ENCODE measurements at regions not wholly inside any gene's neighbourhood (a gene's known extent, or its start where the extent isn't known, plus 50 kb on each side); places are given as distances from the start of the nearest gene placed in this dataset.

GRCh38 chr2:221161186-221161585 is 410.9 kb downstream of the EPHA4 start:
- H3K27me3 ChIP-seq (ENCODE audit: control insufficient read depth, insufficient read depth, low read length) = no peaks in the 10 kb centered on the region
- no peaks in the 10 kb centered on the region for H3K4me1 ChIP-seq (ENCODE audit: control insufficient read depth, insufficient read depth, low read length)
- no CpG with 5 or more reads among the region's 1 CpG for WGBS (ENCODE audit: insufficient coverage, insufficient read length)
- no peak overlapping the region for H3K4me3 ChIP-seq (ENCODE audit: low read length)
- no peak for DNase-seq (ENCODE audit: low read depth, low spot score)
- no peaks in the 10 kb centered on the region for H3K9me3 ChIP-seq (ENCODE audit: control insufficient read depth, insufficient read depth, low read length)
- H3K36me3 ChIP-seq (ENCODE audit: control insufficient read depth, insufficient read depth, low read length) = no peaks in the 10 kb centered on the region
- no peak overlapping the region for H3K27ac ChIP-seq (ENCODE audit: low read length)

GRCh38 chr2:221166292-221166691 is 405.8 kb downstream of the EPHA4 start:
- no CpG with 5 or more reads among the region's 7 CpGs for WGBS (ENCODE audit: insufficient coverage, insufficient read length)
- H3K27ac ChIP-seq (ENCODE audit: low read length) = no peak overlapping the region
- H3K36me3 ChIP-seq (ENCODE audit: control insufficient read depth, insufficient read depth, low read length) = no peaks in the 10 kb centered on the region
- DNase-seq (ENCODE audit: low read depth, low spot score) = no peak
- no peak overlapping the region for H3K4me3 ChIP-seq (ENCODE audit: low read length)
- H3K27me3 ChIP-seq (ENCODE audit: control insufficient read depth, insufficient read depth, low read length) = no peaks in the 10 kb centered on the region
- no peaks in the 10 kb centered on the region for H3K4me1 ChIP-seq (ENCODE audit: control insufficient read depth, insufficient read depth, low read length)
- H3K9me3 ChIP-seq (ENCODE audit: control insufficient read depth, insufficient read depth, low read length) = no peaks in the 10 kb centered on the region

GRCh38 chr2:221167561-221167960 is 404.5 kb downstream of the EPHA4 start:
- Histone ChIP-seq H3K27ac (ENCODE audit: low read length) (no peak overlapping the region), H3K27me3 (ENCODE audit: control insufficient read depth, insufficient read depth, low read length) (no peaks in the 10 kb centered on the region), H3K4me3 (ENCODE audit: low read length) (no peak overlapping the region), H3K36me3 (ENCODE audit: control insufficient read depth, insufficient read depth, low read length) (no peaks in the 10 kb centered on the region), H3K4me1 (ENCODE audit: control insufficient read depth, insufficient read depth, low read length) (no peaks in the 10 kb centered on the region), H3K9me3 (ENCODE audit: control insufficient read depth, insufficient read depth, low read length) (no peaks in the 10 kb centered on the region)
- DNase-seq (ENCODE audit: low read depth, low spot score) = no peak

GRCh38 chr2:221169724-221170123 is 402.4 kb downstream of the EPHA4 start:
- Histone ChIP-seq H3K9me3 (ENCODE audit: control insufficient read depth, insufficient read depth, low read length) (no peaks in the 10 kb centered on the region), H3K4me3 (ENCODE audit: low read length) (no peak overlapping the region), H3K27ac (ENCODE audit: low read length) (no peak overlapping the region), H3K36me3 (ENCODE audit: control insufficient read depth, insufficient read depth, low read length) (no peaks in the 10 kb centered on the region), H3K27me3 (ENCODE audit: control insufficient read depth, insufficient read depth, low read length) (no peaks in the 10 kb centered on the region), H3K4me1 (ENCODE audit: control insufficient read depth, insufficient read depth, low read length) (no peaks in the 10 kb centered on the region)
- no CpG with 5 or more reads among the region's 6 CpGs for WGBS (ENCODE audit: insufficient coverage, insufficient read length)
- no peak for DNase-seq (ENCODE audit: low read depth, low spot score)

- Histone ChIP-seq H3K27me3 (ENCODE audit: control insufficient read depth, insufficient read depth, low read length) (no peaks in the 10 kb centered on the region), H3K4me3 (ENCODE audit: low read length) (no peak overlapping the region), H3K36me3 (ENCODE audit: control insufficient read depth, insufficient read depth, low read length) (no peaks in the 10 kb centered on the region), H3K4me1 (ENCODE audit: control insufficient read depth, insufficient read depth, low read length) (no peaks in the 10 kb centered on the region), H3K9me3 (ENCODE audit: control insufficient read depth, insufficient read depth, low read length) (no peaks in the 10 kb centered on the region), H3K27ac (ENCODE audit: low read length) (no peak overlapping the region)
- WGBS (ENCODE audit: insufficient coverage, insufficient read length) = no CpG with 5 or more reads among the region's 1 CpG
- no peak for DNase-seq (ENCODE audit: low read depth, low spot score)
Measured at GRCh38 chr2:221170548-221170947, 401.6 kb downstream of the EPHA4 start.

- Histone ChIP-seq H3K4me1 (ENCODE audit: control insufficient read depth, insufficient read depth, low read length) (no peaks in the 10 kb centered on the region), H3K9me3 (ENCODE audit: control insufficient read depth, insufficient read depth, low read length) (no peaks in the 10 kb centered on the region), H3K36me3 (ENCODE audit: control insufficient read depth, insufficient read depth, low read length) (no peaks in the 10 kb centered on the region), H3K4me3 (ENCODE audit: low read length) (no peak overlapping the region), H3K27me3 (ENCODE audit: control insufficient read depth, insufficient read depth, low read length) (no peaks in the 10 kb centered on the region), H3K27ac (ENCODE audit: low read length) (no peak overlapping the region)
- DNase-seq (ENCODE audit: low read depth, low spot score) = no peak
- no CpG with 5 or more reads among the region's 6 CpGs for WGBS (ENCODE audit: insufficient coverage, insufficient read length)
Measured at GRCh38 chr2:221176667-221177066, 395.4 kb downstream of the EPHA4 start.

GRCh38 chr2:221178139-221178538 is 394.0 kb downstream of the EPHA4 start:
- Histone ChIP-seq H3K4me3 (ENCODE audit: low read length) (no peak overlapping the region), H3K27me3 (ENCODE audit: control insufficient read depth, insufficient read depth, low read length) (no peaks in the 10 kb centered on the region), H3K36me3 (ENCODE audit: control insufficient read depth, insufficient read depth, low read length) (no peaks in the 10 kb centered on the region), H3K4me1 (ENCODE audit: control insufficient read depth, insufficient read depth, low read length) (no peaks in the 10 kb centered on the region), H3K9me3 (ENCODE audit: control insufficient read depth, insufficient read depth, low read length) (no peaks in the 10 kb centered on the region), H3K27ac (ENCODE audit: low read length) (no peak overlapping the region)
- no peak for DNase-seq (ENCODE audit: low read depth, low spot score)
- no CpG with 5 or more reads among the region's 4 CpGs for WGBS (ENCODE audit: insufficient coverage, insufficient read length)

GRCh38 chr2:221186873-221187272 is 385.2 kb downstream of the EPHA4 start:
- no peak for DNase-seq (ENCODE audit: low read depth, low spot score)

GRCh38 chr2:221189431-221190067 is 382.6 kb downstream of the EPHA4 start:
- no peaks in the 10 kb centered on the region for H3K4me1 ChIP-seq (ENCODE audit: control insufficient read depth, insufficient read depth, low read length)
- H3K27ac ChIP-seq (ENCODE audit: low read length) = no peak overlapping the region
- no peaks in the 10 kb centered on the region for H3K9me3 ChIP-seq (ENCODE audit: control insufficient read depth, insufficient read depth, low read length)
- H3K27me3 ChIP-seq (ENCODE audit: control insufficient read depth, insufficient read depth, low read length) = no peaks in the 10 kb centered on the region
- no CpG with 5 or more reads among the region's 8 CpGs for WGBS (ENCODE audit: insufficient coverage, insufficient read length)
- no peaks in the 10 kb centered on the region for H3K36me3 ChIP-seq (ENCODE audit: control insufficient read depth, insufficient read depth, low read length)
- peak; percentile 18 for DNase-seq (ENCODE audit: low read depth, low spot score)
- no peak overlapping the region for H3K4me3 ChIP-seq (ENCODE audit: low read length)

More at GRCh38 chr2:221186873-221187272, 385.2 kb downstream of the EPHA4 start:
- Histone ChIP-seq H3K36me3 (ENCODE audit: control insufficient read depth, insufficient read depth, low read length) (no peaks in the 10 kb centered on the region), H3K27ac (ENCODE audit: low read length) (no peak overlapping the region), H3K9me3 (ENCODE audit: control insufficient read depth, insufficient read depth, low read length) (no peaks in the 10 kb centered on the region), H3K4me3 (ENCODE audit: low read length) (no peak overlapping the region), H3K4me1 (ENCODE audit: control insufficient read depth, insufficient read depth, low read length) (no peaks in the 10 kb centered on the region), H3K27me3 (ENCODE audit: control insufficient read depth, insufficient read depth, low read length) (no peaks in the 10 kb centered on the region)
- WGBS (ENCODE audit: insufficient coverage, insufficient read length) = no CpG with 5 or more reads among the region's 3 CpGs

- H3K36me3 ChIP-seq (ENCODE audit: control insufficient read depth, insufficient read depth, low read length) = no peaks in the 10 kb centered on the region
- no peak for DNase-seq (ENCODE audit: low read depth, low spot score)
- no CpG with 5 or more reads among the region's 1 CpG for WGBS (ENCODE audit: insufficient coverage, insufficient read length)
Measured at GRCh38 chr2:221195829-221196228, 376.3 kb downstream of the EPHA4 start.

GRCh38 chr2:221197225-221197856 is 374.8 kb downstream of the EPHA4 start:
- DNase-seq (ENCODE audit: low read depth, low spot score) = no peak
- no peaks in the 10 kb centered on the region for H3K9me3 ChIP-seq (ENCODE audit: control insufficient read depth, insufficient read depth, low read length)
- no peaks in the 10 kb centered on the region for H3K27me3 ChIP-seq (ENCODE audit: control insufficient read depth, insufficient read depth, low read length)
- H3K36me3 ChIP-seq (ENCODE audit: control insufficient read depth, insufficient read depth, low read length) = no peaks in the 10 kb centered on the region
- H3K4me1 ChIP-seq (ENCODE audit: control insufficient read depth, insufficient read depth, low read length) = no peaks in the 10 kb centered on the region
- no CpG with 5 or more reads among the region's 4 CpGs for whole genome bisulfite sequencing (ENCODE audit: insufficient coverage, insufficient read length)
- H3K27ac ChIP-seq (ENCODE audit: low read length) = no peak overlapping the region
- H3K4me3 ChIP-seq (ENCODE audit: low read length) = no peak overlapping the region

More at GRCh38 chr2:221195829-221196228, 376.3 kb downstream of the EPHA4 start:
- H3K4me1 ChIP-seq (ENCODE audit: control insufficient read depth, insufficient read depth, low read length) = no peaks in the 10 kb centered on the region
- no peak overlapping the region for H3K27ac ChIP-seq (ENCODE audit: low read length)
- no peak overlapping the region for H3K4me3 ChIP-seq (ENCODE audit: low read length)
- no peaks in the 10 kb centered on the region for H3K27me3 ChIP-seq (ENCODE audit: control insufficient read depth, insufficient read depth, low read length)
- H3K9me3 ChIP-seq (ENCODE audit: control insufficient read depth, insufficient read depth, low read length) = no peaks in the 10 kb centered on the region
